GM13976 (cell line): ENCODE measurements at regions not wholly inside any gene's neighbourhood (a gene's known extent, or its start where the extent isn't known, plus 50 kb on each side); places are given as distances from the start of the nearest gene placed in this dataset.

Experiments used
- DNase-seq: peaks from one replicate; pipeline ENCODE4 v3.0.0; 2012; ENCODE audit warnings: low spot score
- CTCF ChIP-seq: IDR thresholded peaks from 2 replicates; pipeline ENCODE4 v1.5.1; 2012; ENCODE audit warnings: borderline replicate concordance, mild to moderate bottlenecking; ENCODE audit not compliant: insufficient read depth; ENCODE audit errors: extremely low read depth, missing control alignments, control extremely low read depth
- in situ Hi-C: fragments of 300-500 bp; cut with MboI; formaldehyde crosslinking; loops from one replicate; pipeline ENCODE4 v1.12.0; 2022; ENCODE audit warnings: low sequenced_read_pairs, mixed read lengths, inconsistent platforms; ENCODE audit not compliant: unreplicated experiment

- TF ChIP-seq CTCF = no peak
- in situ Hi-C loops = no loop called here
- no peak for DNase-seq
Measured at GRCh38 chr5:98656125-98656795, 117.2 kb upstream of the RGMB start.

GRCh38 chr5:98656796-98657195 lies 116.7 kb upstream of the RGMB start:
- in situ Hi-C loops = no loop called here
- DNase-seq = no peak
- TF ChIP-seq CTCF = no peak

- in situ Hi-C loops = no loop called here
- DNase-seq = no peak
- no peak for TF ChIP-seq CTCF
Measured at GRCh38 chr5:98657559-98657958, 115.9 kb upstream of the RGMB start.

- no peak for TF ChIP-seq CTCF
- in situ Hi-C loops = no loop called here
- no peak for DNase-seq
Measured at GRCh38 chr5:98663521-98663920, 109.9 kb upstream of the RGMB start.

- TF ChIP-seq CTCF = no peak
- in situ Hi-C loops = no loop called here
- no peak for DNase-seq
Measured at GRCh38 chr5:98664736-98665135, 108.7 kb upstream of the RGMB start.

- in situ Hi-C loops = no loop called here
- DNase-seq = no peak
- TF ChIP-seq CTCF = no peak
Measured at GRCh38 chr5:98679963-98680362, 93.5 kb upstream of the RGMB start.
